Small intestine (tissue), 7 donors: ENCODE measurements at regions not wholly inside any gene's neighbourhood (a gene's known extent, or its start where the extent isn't known, plus 50 kb on each side); places are given as distances from the start of the nearest gene placed in this dataset.

Experiments
- DNase-seq, 2 donors: peaks; one replicate each; pipeline versions ENCODE4 v3.0.0 to v3.0.0-alpha.2; 2013
- FAIRE-seq: peaks from 2 replicates; lab custom pipeline; 2012; peaks lifted over from hg19 to GRCh38; lab: Jason Lieb, UNC
- H3K27ac ChIP-seq, 3 donors: one replicate each; pipeline ENCODE4 v1.5.1; 2013; ENCODE audit warnings: low read length in 2 of 3, mild to moderate bottlenecking in 2 of 3, control low read depth in 1 of 3, inconsistent platforms in 1 of 3, low read depth in 1 of 3, moderate library complexity in 1 of 3
- H3K27me3 ChIP-seq, 3 donors: one replicate each; pipeline ENCODE4 v1.6.1; 2013; ENCODE audit warnings: low read length in 3 of 3, inconsistent platforms in 1 of 3; ENCODE audit not compliant: control insufficient read depth in 3 of 3, insufficient read depth in 3 of 3
- H3K36me3 ChIP-seq, 3 donors: one replicate each; pipeline ENCODE4 v1.6.1; 2013; ENCODE audit warnings: low read length in 3 of 3, inconsistent platforms in 1 of 3, low read depth in 1 of 3, mild to moderate bottlenecking in 1 of 3, moderate library complexity in 1 of 3; ENCODE audit not compliant: control insufficient read depth in 3 of 3, insufficient read depth in 2 of 3
- H3K4me1 ChIP-seq, 3 donors: one replicate each; pipeline ENCODE4 v1.6.1; 2013; ENCODE audit warnings: low read length in 2 of 3, inconsistent platforms in 1 of 3, low read depth in 1 of 3, mild to moderate bottlenecking in 1 of 3, moderate library complexity in 1 of 3; ENCODE audit not compliant: control insufficient read depth in 3 of 3, insufficient read depth in 2 of 3
- H3K4me3 ChIP-seq, 3 donors: one replicate each; pipeline ENCODE4 v1.5.1; 2013; ENCODE audit warnings: low read length in 3 of 3, control low read depth in 1 of 3, inconsistent platforms in 1 of 3, low read depth in 1 of 3, mild to moderate bottlenecking in 1 of 3, moderate library complexity in 1 of 3
- H3K9me3 ChIP-seq, 2 donors: one replicate each; pipeline ENCODE4 v1.6.1; 2013; ENCODE audit warnings: low read depth in 1 of 2, low read length in 1 of 2; ENCODE audit not compliant: control insufficient read depth in 2 of 2, insufficient read depth in 1 of 2
- WGBS, 3 donors: extraction: QIAGEN DNeasy Blood & Tissue Kit; methylation state at CpG; one replicate each; pipeline ENCODE4 v1.1.7; 2013; 5-methylcytosine and 5-hydroxymethylcytosine counted together
- donor health status: healthy with polysubstance abuse.
- donor health status: control.
- donor health status: control.
- donor health status: Bipolar disorder and iron deficiency.
- donor health status: healthy.

DNA sequence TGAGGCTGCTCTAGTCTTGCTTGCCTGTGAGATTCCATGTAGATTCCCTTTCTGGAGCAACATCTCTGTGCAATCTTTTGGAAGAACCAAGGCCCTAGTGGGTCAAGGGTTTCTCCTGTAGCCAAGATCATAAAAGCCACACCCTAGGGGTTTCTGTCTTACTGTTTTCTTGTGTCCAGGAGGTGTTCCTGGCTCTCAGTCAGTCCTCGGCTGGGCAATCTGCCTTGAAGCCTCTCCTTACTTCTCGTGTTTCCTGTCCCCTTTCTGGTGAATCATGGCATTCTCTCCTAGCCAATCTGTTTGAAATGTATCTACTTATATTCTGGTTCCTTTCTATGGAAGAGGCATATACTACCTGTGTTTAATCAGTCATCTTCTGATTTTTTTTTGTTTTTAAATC is 484.8 kb upstream of the UBE2E3 start:
- FAIRE-seq (no peak), DNase-seq (no peak)
- WGBS, 3 donors, result 61 to 72% (median 67%) methylated on average over 2 of the region's 2 CpGs
- Histone ChIP-seq H3K36me3 (no peaks in the 10 kb centered on the region), H3K4me3 (no peak overlapping the region), H3K4me1 (no peaks in the 10 kb centered on the region), H3K9me3 (no peaks in the 10 kb centered on the region), H3K27ac (no peak overlapping the region), H3K27me3 (no peaks in the 10 kb centered on the region)

DNA sequence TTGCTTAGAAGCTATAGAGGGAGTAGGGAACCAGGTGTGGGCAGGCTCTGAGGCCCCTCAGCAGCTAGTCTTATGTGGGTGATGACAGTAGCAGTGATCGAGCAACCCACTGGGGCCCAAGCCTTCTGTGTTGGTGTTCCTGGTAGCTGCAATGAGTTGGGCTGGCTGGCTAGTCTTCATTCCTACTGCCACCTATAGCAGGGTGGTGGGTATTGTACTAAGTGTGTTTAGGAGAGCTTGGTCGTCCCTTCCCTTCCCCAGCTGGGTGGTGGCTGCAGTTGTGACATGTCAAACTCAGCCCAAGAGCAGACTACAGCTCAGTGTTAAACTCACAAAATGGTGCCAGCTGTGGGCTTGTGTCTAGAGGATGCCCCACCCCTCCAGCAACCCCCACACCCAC is 486.1 kb upstream of the UBE2E3 start:
- Histone ChIP-seq H3K36me3 (no peaks in the 10 kb centered on the region), H3K9me3 (no peaks in the 10 kb centered on the region), H3K27ac (no peak overlapping the region), H3K4me3 (no peak overlapping the region), H3K27me3 (no peaks in the 10 kb centered on the region), H3K4me1 (no peaks in the 10 kb centered on the region)
- 62 to 67% (median 63%) methylated on average over 2 of the region's 2 CpGs for WGBS, 3 donors
- no peak for DNase-seq
- FAIRE-seq, result no peak

DNA sequence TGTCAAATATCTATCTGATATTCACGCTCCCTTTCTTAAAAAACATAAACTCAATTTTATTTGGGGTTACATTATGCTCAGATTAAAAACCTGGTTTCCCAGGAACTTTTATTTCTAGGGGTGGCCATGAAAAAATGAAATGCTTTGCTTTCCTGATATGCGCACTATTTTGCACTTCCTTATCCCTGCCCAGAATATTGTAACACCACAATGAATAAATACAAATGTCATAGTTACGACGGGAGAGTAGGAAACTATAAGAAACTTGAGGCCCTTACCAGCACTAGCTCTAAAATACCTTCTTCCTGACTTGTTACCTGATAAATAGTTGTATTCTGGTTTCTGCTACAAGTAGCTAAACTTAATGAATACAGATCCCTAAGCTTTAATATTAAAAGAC is 475.6 kb upstream of the CWC22 start:
- H3K27me3 ChIP-seq, result no peaks in the 10 kb centered on the region
- WGBS, 3 donors, result 89 to 91% (median 90%) methylated on average over 4 of the region's 4 CpGs
- no peak overlapping the region for H3K4me3 ChIP-seq
- H3K27ac ChIP-seq, result no peak overlapping the region
- no peak for DNase-seq
- no peaks in the 10 kb centered on the region for H3K9me3 ChIP-seq
- H3K36me3 ChIP-seq, result no peaks in the 10 kb centered on the region
- no peak for FAIRE-seq
- H3K4me1 ChIP-seq, result no peaks in the 10 kb centered on the region

DNA sequence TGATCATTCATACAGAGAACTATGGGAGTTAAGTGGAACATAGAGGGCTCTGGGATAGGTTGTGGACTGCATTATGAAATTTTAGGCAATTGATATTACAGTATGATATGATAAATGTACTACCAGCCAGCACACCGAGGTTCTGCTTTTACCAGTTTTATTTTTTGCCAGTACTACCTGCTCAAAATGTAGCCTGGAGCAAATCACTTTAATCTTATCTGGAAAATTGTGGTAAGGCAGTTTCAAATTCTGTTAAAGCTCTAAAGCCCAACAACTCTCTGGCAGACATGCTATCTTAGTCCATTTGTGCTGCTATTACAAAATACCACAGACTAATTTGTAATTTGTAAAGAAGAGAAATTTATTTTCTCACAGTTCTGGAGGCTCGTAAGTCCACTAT is 474.9 kb upstream of the CWC22 start:
- Histone ChIP-seq H3K36me3 (no peaks in the 10 kb centered on the region), H3K4me3 (no peak overlapping the region), H3K27ac (no peak overlapping the region), H3K4me1 (no peaks in the 10 kb centered on the region), H3K27me3 (no peaks in the 10 kb centered on the region), H3K9me3 (no peaks in the 10 kb centered on the region)
- DNase-seq, result no peak
- no peak for FAIRE-seq
- WGBS, 3 donors, result 66 to 74% (median 66%) methylated on average over 2 of the region's 2 CpGs

DNA sequence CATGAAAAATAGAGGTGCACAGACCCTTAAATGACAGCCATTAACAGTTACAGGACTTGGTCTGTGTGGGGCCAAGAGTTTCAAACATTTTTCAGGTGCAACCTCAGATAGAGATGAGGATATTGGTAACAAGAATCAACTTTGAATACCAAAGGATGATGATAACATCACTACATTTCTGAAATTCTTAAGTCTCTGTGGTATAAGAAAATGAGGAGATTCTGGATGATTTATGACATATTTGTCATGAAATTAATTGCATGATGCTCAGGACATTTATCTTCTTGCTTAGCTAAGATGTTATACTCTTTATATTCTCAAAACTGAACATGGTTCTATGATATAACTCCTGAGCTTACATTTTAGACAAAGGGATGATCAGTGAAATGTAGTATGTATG is 471.8 kb upstream of the CWC22 start:
- Histone ChIP-seq H3K27me3 (no peaks in the 10 kb centered on the region), H3K27ac (no peak overlapping the region), H3K4me1 (no peaks in the 10 kb centered on the region), H3K36me3 (no peaks in the 10 kb centered on the region), H3K4me3 (no peak overlapping the region), H3K9me3 (no peaks in the 10 kb centered on the region)
- FAIRE-seq, result no peak
- DNase-seq, result no peak

DNA sequence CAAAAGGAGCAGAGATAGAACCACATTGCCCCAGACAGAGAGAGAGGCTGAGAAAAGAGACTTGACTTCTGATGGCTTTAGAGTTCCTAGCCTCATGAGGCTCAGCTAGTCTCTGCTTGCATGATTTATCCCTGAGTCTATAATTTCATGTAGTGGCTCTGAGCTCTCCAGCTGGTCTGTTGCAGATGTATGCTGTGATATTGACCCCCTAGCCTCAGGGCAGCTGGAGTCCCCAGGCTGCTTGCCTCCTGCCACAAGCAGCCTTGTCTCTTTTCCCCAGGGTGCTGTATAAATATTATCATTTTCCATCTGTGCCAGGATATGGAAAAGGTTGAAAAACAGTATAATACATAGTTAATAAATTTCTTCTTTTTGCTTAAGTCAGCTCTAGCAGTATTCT is 467.6 kb upstream of the CWC22 start:
- H3K36me3 ChIP-seq, result no peaks in the 10 kb centered on the region
- H3K9me3 ChIP-seq, result no peaks in the 10 kb centered on the region
- DNase-seq (no peak), FAIRE-seq (no peak)
- no peak overlapping the region for H3K27ac ChIP-seq
- H3K4me3 ChIP-seq, result no peak overlapping the region
- H3K27me3 ChIP-seq, result no peaks in the 10 kb centered on the region
- no peaks in the 10 kb centered on the region for H3K4me1 ChIP-seq

DNA sequence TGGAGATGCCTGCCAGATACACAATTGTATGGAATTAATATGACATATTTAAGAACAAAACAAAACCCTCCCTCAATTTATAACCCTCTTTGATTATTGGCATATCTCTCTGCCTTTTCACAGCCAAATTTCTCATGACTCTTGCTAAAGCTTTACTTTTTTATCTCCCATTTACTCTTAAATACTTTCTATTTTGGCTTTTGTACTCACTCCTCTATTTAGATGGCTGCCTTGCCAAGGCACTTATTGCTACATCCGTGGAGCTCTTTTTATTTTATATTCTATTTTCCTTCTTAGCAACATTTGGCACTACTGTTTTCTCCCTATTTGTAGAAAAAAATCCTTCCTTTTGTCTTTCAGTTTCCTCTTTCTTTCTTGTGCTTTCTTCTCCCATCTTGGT is 466.4 kb upstream of the CWC22 start:
- DNase-seq (no peak), FAIRE-seq (no peak)
- H3K4me3 ChIP-seq, result no peak overlapping the region
- 60 to 76% (median 67%) methylated on average over 1 of the region's 1 CpG for WGBS, 3 donors
- H3K27ac ChIP-seq, result no peak overlapping the region
- no peaks in the 10 kb centered on the region for H3K9me3 ChIP-seq
- no peaks in the 10 kb centered on the region for H3K36me3 ChIP-seq
- H3K27me3 ChIP-seq, result no peaks in the 10 kb centered on the region
- no peaks in the 10 kb centered on the region for H3K4me1 ChIP-seq

DNA sequence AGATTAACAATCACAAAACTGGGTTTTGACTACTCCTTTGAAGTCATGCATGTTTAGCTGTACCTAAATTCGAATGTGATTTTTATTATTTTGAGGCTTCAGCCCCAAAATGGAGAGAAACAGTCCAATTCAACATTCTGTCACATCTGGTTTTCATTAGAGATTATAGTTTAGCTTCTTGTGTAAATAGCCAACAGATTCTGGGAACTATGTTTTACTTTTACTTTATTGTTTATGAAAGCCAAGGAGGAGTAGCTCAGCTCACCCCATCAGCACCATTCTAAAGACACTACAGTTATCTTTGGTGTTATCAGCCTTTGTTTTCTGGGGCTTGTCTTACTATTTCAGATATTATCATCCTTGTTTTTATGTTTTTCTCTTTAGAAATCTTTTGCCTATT is 465.0 kb upstream of the CWC22 start:
- FAIRE-seq, result no peak
- H3K27ac ChIP-seq, result no peak overlapping the region
- WGBS, 3 donors, result 36 to 57% (median 46%) methylated on average over 1 of the region's 1 CpG
- H3K9me3 ChIP-seq, result peaks cover 0 to 2% of the 10 kb centered on the region in 2 donors
- H3K4me1 ChIP-seq, result no peaks in the 10 kb centered on the region
- no peak overlapping the region for H3K4me3 ChIP-seq
- DNase-seq, result no peak
- no peaks in the 10 kb centered on the region for H3K27me3 ChIP-seq
- no peaks in the 10 kb centered on the region for H3K36me3 ChIP-seq

DNA sequence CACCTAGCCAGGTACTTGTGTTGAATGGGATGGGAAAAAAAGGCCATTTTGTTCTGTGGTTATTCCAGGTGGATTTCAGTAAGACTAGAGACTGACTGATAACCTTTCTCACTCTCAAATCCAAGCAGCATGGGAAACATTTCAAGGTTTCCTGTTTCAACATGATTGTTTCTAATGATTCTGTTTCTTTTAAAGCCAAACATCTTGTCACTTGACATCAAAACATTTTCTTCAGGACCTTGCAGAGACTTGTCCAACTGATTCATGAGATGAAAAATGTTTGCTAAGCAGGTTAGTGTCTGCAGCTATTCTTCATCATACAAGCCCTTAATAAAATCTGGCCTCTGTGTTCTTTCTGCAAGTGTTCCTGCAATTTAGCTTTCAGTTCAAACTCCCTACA is 456.5 kb upstream of the CWC22 start:
- H3K27ac ChIP-seq, result no peak overlapping the region
- no peaks in the 10 kb centered on the region for H3K36me3 ChIP-seq
- FAIRE-seq, result no peak
- H3K4me1 ChIP-seq, result no peaks in the 10 kb centered on the region
- no peak overlapping the region for H3K4me3 ChIP-seq
- H3K27me3 ChIP-seq, result no peaks in the 10 kb centered on the region
- DNase-seq, result no peak
- H3K9me3 ChIP-seq, result peaks cover 0 to 2% of the 10 kb centered on the region in 2 donors
